ENCODE measurements at regions not wholly inside any gene's neighbourhood (a gene's known extent, or its start where the extent isn't known, plus 50 kb on each side); places are given as distances from the start of the nearest gene placed in this dataset.
"Not testable (repeated sequence)": the region's sequence is repeated elsewhere in the genome, so short reads cannot be mapped to it uniquely, and the experiment has no call there.

- no peak for DNase-seq
Measured at GRCh38 chr16:52976539-52977167, 76.0 kb downstream of the CHD9NB start.

GRCh38 chr16:52967744-52968143 is 85.0 kb downstream of the CHD9NB start:
- no peak for DNase-seq

- no peak for DNase-seq
Measured at GRCh38 chr16:52964290-52964689, 88.4 kb downstream of the CHD9NB start.

- DNase-seq = no peak
Measured at GRCh38 chr16:52963855-52964242, 88.8 kb downstream of the CHD9NB start.

DNA sequence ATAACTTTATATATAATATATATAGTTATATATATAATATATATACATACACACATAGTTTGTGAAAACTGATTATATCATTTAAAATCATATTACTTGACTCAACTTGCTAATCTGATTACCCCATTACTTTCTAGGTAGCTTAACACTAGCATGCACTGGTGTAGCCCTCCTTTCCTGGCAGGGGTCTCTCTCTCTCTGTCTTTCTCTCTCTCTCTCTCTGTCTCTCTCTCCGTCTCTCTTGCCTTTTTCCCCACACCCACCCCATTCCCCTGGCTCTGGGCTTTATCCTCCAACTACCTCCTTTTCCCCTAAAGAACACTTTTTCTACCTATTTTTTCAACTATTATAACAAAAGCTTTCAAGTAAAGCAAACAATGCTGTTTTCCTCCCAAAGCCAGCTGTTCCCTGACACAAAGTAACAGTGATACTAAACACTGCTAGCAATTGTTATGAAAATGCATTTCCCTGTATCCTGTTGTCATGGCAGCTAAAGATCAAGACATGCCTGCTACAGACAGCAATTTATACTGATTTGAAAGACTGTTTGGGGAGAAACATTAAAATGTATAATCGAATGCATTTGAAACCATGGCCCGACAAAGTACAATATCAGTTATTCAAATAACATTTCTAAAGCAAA is 89.4 kb downstream of the CHD9NB start:
- no peak for DNase-seq

- no peak for DNase-seq
Measured at GRCh38 chr16:52958951-52959350, 93.7 kb downstream of the CHD9NB start.

- no peak for DNase-seq
Measured at GRCh38 chr16:52957199-52957598, 95.5 kb downstream of the CHD9NB start.

DNA sequence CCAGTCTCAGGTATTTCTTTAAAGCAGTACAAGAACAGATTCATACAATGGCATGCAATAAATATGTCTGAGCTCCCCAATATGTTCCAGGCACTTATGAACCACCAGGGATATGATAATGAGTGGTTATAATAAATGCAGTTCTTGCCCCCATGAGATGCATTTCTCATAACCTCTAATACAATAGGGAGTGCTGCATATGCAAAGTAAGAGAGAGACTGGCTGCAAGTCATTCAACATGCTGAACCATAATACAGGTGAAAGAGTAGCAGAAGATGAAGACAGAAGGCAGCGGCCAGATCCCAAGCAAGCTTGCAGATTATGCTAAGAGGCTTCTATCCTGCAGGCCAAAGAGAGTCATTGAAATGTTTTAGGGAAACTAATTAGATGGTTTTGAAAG is 96.7 kb downstream of the CHD9NB start:
- DNase-seq = no peak

DNA sequence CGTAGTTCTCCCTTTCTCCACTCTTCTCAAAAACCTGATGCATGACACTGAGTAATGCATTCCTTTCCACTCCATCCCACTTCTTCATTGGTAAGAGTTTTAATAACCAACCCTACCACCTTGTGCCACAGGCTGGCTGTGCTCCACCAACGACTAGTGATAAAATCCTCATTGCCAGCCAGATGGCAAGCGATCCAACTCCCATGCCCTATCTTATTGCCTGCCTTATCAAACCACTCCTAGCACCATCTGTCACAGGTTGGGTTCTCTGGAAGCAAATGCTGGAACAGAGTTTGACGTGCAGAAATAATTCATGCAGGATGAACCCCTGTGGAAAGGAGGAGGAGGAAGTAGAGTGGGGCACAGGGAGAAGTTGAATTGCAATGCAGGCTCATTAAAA is 99.5 kb downstream of the CHD9NB start:
- no peak for DNase-seq

- DNase-seq = no peak
Measured at GRCh38 chr16:52948946-52949345, 103.8 kb downstream of the CHD9NB start.

DNA sequence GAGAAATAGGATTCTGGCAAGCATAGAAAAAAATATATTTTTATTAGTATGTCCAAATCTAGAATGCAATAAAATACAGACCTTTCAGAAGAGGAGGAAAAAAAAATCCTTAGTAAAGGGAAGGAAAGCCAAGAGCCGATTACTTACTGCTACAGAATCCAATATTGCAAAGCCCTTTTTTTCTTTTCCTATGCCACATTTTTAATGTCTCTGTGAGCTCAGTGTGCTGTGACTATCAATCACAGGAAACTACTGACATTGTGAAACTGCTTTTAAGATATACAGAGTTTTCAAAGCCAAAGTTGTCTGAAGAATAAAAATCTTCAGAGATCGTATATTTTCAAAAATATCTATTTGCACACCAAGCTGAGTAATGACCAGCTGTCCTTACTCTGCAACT is 120.4 kb downstream of the CHD9NB start:
- DNase-seq = no peak

GRCh38 chr16:52929478-52930400 is 123.0 kb downstream of the CHD9NB start:
- no peak for DNase-seq

- no peak for DNase-seq
Measured at GRCh38 chr16:52928955-52929354, 123.7 kb downstream of the CHD9NB start.

DNA sequence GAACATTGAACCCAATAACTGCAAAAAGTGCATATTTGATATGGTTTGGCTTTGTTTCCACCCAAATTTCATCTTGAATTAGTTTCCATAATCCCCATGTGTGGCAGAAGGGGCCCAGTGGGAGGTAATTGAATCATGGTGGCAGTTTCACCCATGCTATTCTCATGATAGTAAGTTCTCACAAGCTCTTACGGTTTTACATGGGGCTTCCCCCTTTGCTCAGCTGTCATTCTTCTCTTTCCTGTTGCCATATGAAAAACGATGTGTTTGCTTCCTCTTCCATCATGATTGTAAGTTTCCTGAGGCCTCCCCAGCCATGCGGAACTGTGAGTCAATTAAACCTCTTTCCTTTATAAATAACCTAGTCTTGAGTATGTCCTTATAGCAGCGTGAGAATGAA is 127.6 kb downstream of the CHD9NB start:
- DNase-seq = no peak

GRCh38 chr16:52924162-52924561 is 128.5 kb downstream of the CHD9NB start:
- no peak for DNase-seq

- no peak for DNase-seq
Measured at GRCh38 chr16:52921104-52921503, 131.6 kb downstream of the CHD9NB start.

- DNase-seq = no peak
Measured at GRCh38 chr16:52920331-52920730, 132.4 kb downstream of the CHD9NB start.

- DNase-seq = no peak
Measured at GRCh38 chr16:52914428-52914827, 138.3 kb downstream of the CHD9NB start.

DNA sequence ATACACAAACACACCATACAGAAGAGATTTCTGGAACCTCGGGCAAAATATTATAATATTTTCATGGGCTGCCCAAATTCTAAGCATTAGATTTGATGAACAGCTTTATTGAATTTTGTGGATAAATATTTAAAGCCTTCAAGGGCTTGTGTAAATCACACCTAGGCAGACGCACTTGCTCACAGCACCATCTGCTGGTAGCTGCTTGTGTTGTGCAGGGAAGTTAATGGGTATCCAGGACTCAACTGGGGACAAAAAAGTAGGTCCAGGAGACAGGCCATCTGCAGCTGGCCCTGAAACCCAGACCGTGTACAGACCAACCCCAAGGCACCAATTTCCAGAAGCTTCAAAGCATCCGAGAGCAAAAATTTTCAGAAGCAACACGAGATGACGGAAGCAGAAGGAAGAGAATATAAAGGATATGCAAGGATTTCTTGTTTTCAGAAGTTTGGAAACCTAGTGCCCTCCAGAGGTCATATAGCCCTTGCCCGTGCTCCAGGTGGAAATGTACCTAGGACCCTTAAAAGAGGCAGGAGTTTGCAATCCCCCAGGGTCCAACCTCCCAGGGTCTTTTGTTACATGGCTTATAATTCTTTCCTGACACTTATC is 140.0 kb downstream of the CHD9NB start:
- peak; percentile 57 for DNase-seq

- DNase-seq = not testable (repeated sequence)
Measured at GRCh38 chr16:52908057-52908456, 144.6 kb downstream of the CHD9NB start.

- DNase-seq = no peak
Measured at GRCh38 chr16:52906281-52906680, 146.4 kb downstream of the CHD9NB start.

- no peak for DNase-seq
Measured at GRCh38 chr16:52896478-52897164, 156.1 kb downstream of the CHD9NB start.

GRCh38 chr16:52874042-52874441 is 178.7 kb downstream of the CHD9NB start:
- no peak for DNase-seq
